Nephron (organoid): ENCODE measurements at regions not wholly inside any gene's neighbourhood (a gene's known extent, or its start where the extent isn't known, plus 50 kb on each side); places are given as distances from the start of the nearest gene placed in this dataset.

Source experiments
- H3K27ac Mint-ChIP-seq, 3 experiments: 2 replicates each; pipeline ENCODE4 v1.8.0; 2020; ENCODE audit warnings: mixed read lengths in 3 of 3, mild to moderate bottlenecking in 2 of 3, moderate library complexity in 1 of 3
- H3K27me3 Mint-ChIP-seq: 2 replicates; pipeline ENCODE4 v1.8.0; 2021; ENCODE audit warnings: low read depth, mild to moderate bottlenecking, moderate library complexity, mixed read lengths
- H3K36me3 Mint-ChIP-seq: 2 replicates; pipeline ENCODE4 v1.8.0; 2020; ENCODE audit warnings: low read depth, mixed read lengths
- H3K4me1 Mint-ChIP-seq: 2 replicates; pipeline ENCODE4 v1.8.0; 2020; ENCODE audit warnings: mixed read lengths
- H3K4me3 Mint-ChIP-seq, 3 experiments: 2 replicates each; pipeline ENCODE4 v1.8.0; 2020; ENCODE audit warnings: mild to moderate bottlenecking in 3 of 3, mixed read lengths in 3 of 3, moderate library complexity in 2 of 3
- H3K9me3 Mint-ChIP-seq: 2 replicates; pipeline ENCODE4 v1.8.0; 2020; ENCODE audit warnings: mixed read lengths
- CTCF ChIP-seq, 3 experiments: fragments of 200-600 bp; sonication (generic); IDR thresholded peaks; one replicate each; pipeline ENCODE4 v1.5.0; 2021; ENCODE audit warnings: antibody characterized with exemption in 3 of 3; ENCODE audit not compliant: unreplicated experiment in 3 of 3

DNA sequence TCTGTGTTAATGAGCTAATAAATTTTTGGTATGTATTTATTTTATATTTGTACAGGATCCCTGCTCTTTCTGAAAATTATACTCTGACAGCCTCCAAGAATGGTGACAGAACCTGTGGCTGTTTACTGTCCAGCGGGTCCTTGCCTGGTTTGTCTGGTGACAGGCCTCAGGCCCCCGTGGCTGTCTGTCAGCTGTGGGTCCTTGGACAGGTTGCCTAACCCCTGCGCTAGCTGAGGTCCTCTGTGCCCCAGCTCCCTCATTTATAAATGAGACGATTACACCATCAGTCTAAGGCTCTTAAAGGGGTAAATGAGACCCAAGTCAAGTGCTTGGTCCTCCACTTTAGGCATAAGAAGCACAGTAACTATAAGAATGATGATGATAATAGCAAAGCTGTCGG lies 125.1 kb upstream of the COL5A1 start:
- Mint-ChIP-seq H3K4me1 (peaks cover 19% of the 10 kb centered on the region), H3K36me3 (no peaks in the 10 kb centered on the region), H3K27me3 (no peaks in the 10 kb centered on the region), H3K4me3 (no peak overlapping the region), H3K9me3 (peaks cover 26% of the 10 kb centered on the region), H3K27ac (peak overlapping the region; percentile 69 to 88 (median 71))
- TF ChIP-seq CTCF (IDR thresholded peaks at IDR 0.05; ENCODE audit: unreplicated experiment in 3 of 3): no peak

DNA sequence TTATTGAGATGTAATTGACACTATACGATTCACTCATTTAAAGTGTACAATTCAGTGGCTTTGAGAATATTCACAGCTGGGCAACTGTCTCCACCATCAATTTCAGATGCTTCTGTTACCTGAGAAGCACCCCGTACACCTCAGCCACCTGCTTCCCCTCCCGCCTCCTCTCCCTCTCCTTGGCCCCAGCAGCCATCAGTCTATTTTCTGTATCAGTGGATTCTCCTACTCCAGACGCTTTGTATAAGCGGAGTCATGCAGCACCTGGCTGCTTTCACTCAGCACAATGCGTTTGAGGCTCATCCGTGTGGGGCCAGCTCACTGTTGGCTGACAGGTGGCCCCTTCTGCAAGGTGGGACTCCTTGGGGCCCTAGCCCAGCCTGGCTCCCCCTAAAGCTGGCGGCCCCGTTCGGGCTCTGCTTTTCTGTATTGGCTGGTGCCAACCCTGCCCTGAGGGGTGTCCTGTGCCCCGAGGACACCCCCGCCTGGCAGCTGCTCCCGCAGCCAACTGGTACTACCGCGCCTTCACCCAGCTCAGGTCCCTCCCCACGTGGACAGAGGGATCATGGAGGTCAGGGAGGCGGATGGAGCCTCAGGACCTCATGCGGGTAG lies 124.4 kb upstream of the COL5A1 start:
- no peak overlapping the region for H3K4me3 Mint-ChIP-seq
- peaks cover 19% of the 10 kb centered on the region for H3K4me1 Mint-ChIP-seq
- peaks cover 3% of the 10 kb centered on the region for H3K27me3 Mint-ChIP-seq
- peaks cover 26% of the 10 kb centered on the region for H3K9me3 Mint-ChIP-seq
- no peaks in the 10 kb centered on the region for H3K36me3 Mint-ChIP-seq
- H3K27ac Mint-ChIP-seq: peak overlapping the region in 2 of 3 experiments; percentile 69 to 88
- TF ChIP-seq CTCF (IDR thresholded peaks at IDR 0.05; ENCODE audit: unreplicated experiment in 3 of 3): no peak

- peaks cover 23% of the 10 kb centered on the region for H3K9me3 Mint-ChIP-seq
- H3K4me1 Mint-ChIP-seq: peaks cover 19% of the 10 kb centered on the region
- no peak for TF ChIP-seq CTCF (IDR thresholded peaks at IDR 0.05; ENCODE audit: unreplicated experiment in 3 of 3)
- H3K36me3 Mint-ChIP-seq: no peaks in the 10 kb centered on the region
- no peak overlapping the region for H3K27ac Mint-ChIP-seq
- no peak overlapping the region for H3K4me3 Mint-ChIP-seq
- H3K27me3 Mint-ChIP-seq: peaks cover 6% of the 10 kb centered on the region
Observed at GRCh38 chr9:134518004-134518606, 123.5 kb upstream of the COL5A1 start.

DNA sequence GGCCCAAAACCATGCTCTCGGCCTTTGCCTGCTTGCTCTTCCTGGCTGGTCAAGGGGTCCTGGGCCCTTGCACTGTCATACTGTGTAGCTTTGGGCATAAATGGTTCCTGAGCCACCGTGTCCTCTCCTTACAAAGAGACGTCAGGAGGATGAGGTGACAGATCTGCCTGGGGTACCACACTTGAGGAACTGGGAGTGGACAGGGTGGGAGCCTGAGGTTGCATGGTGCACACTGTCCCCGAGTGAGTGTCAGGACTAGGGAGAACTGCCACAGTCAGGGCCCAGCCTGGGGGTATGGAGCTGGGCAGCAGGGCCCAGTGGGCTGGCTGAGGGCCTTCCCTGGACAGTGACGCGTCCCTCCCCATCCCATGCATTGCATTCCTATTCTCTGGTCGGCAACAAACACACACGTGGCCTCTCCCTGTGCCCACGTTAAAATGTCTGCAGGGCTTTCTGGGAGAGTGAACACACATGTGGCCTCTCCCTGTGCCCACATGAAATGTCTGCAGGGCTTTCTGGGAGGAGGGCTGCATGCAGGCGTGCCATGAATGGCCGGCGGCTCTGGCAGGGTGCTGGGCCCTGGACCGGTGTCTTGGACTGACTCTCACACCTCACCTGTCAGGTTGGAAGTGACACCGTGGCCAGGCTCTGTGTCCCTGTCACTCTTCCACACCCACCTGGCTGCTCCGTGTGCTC lies 122.1 kb upstream of the COL5A1 start:
- Mint-ChIP-seq H3K27ac (no peak overlapping the region), H3K9me3 (peaks cover 17% of the 10 kb centered on the region), H3K4me3 (no peak overlapping the region), H3K36me3 (no peaks in the 10 kb centered on the region), H3K27me3 (peaks cover 6% of the 10 kb centered on the region), H3K4me1 (peaks cover 19% of the 10 kb centered on the region)
- TF ChIP-seq CTCF (IDR thresholded peaks at IDR 0.05; ENCODE audit: unreplicated experiment in 3 of 3): no peak

- Mint-ChIP-seq H3K4me1 (peaks cover 9% of the 10 kb centered on the region), H3K4me3 (no peak overlapping the region), H3K36me3 (peaks cover 2% of the 10 kb centered on the region), H3K27me3 (peaks cover 10% of the 10 kb centered on the region), H3K9me3 (peaks cover 16% of the 10 kb centered on the region), H3K27ac (no peak overlapping the region)
- TF ChIP-seq CTCF (IDR thresholded peaks at IDR 0.05; ENCODE audit: unreplicated experiment in 3 of 3): no peak
Observed at GRCh38 chr9:134521817-134522501, 119.6 kb upstream of the COL5A1 start.
